ENCODE measurements at regions not wholly inside any gene's neighbourhood (a gene's known extent, or its start where the extent isn't known, plus 50 kb on each side); places are given as distances from the start of the nearest gene placed in this dataset.
"Not testable (repeated sequence)": the region's sequence is repeated elsewhere in the genome, so short reads cannot be mapped to it uniquely, and the experiment has no call there.

- no peak for DNase-seq (ENCODE audit: extremely low read depth in 1 of 11, low read depth in 9 of 11, low spot score in 4 of 11)
Observed at GRCh38 chr6:154623391-154623790, 109.8 kb upstream of the SCAF8 start.

GRCh38 chr6:154624038-154624599 is 109.1 kb upstream of the SCAF8 start:
- no peak for DNase-seq (ENCODE audit: extremely low read depth in 1 of 11, low read depth in 9 of 11, low spot score in 4 of 11)

- DNase-seq (ENCODE audit: extremely low read depth in 1 of 11, low read depth in 9 of 11, low spot score in 4 of 11), result not testable (repeated sequence)
Observed at GRCh38 chr6:154624727-154625126, 108.5 kb upstream of the SCAF8 start.

GRCh38 chr6:154625721-154626120 is 107.5 kb upstream of the SCAF8 start:
- no peak for DNase-seq (ENCODE audit: extremely low read depth in 1 of 11, low read depth in 9 of 11, low spot score in 4 of 11)

GRCh38 chr6:154629127-154629526 is 104.1 kb upstream of the SCAF8 start:
- no peak for DNase-seq (ENCODE audit: extremely low read depth in 1 of 11, low read depth in 9 of 11, low spot score in 4 of 11)

- DNase-seq (ENCODE audit: extremely low read depth in 1 of 11, low read depth in 9 of 11, low spot score in 4 of 11), result no peak
Observed at GRCh38 chr6:154632119-154632518, 101.1 kb upstream of the SCAF8 start.

- no peak for DNase-seq (ENCODE audit: extremely low read depth in 1 of 11, low read depth in 9 of 11, low spot score in 4 of 11)
Observed at GRCh38 chr6:154637392-154637791, 95.8 kb upstream of the SCAF8 start.

GRCh38 chr6:154638369-154638768 is 94.8 kb upstream of the SCAF8 start:
- DNase-seq (ENCODE audit: extremely low read depth in 1 of 11, low read depth in 9 of 11, low spot score in 4 of 11), result no peak

- not testable (repeated sequence) for DNase-seq (ENCODE audit: extremely low read depth in 1 of 11, low read depth in 9 of 11, low spot score in 4 of 11)
Observed at GRCh38 chr6:154639196-154639595, 94.0 kb upstream of the SCAF8 start.

GRCh38 chr6:154648188-154648887 is 84.9 kb upstream of the SCAF8 start:
- DNase-seq (ENCODE audit: extremely low read depth in 1 of 11, low read depth in 9 of 11, low spot score in 4 of 11), result no peak

- DNase-seq (ENCODE audit: extremely low read depth in 1 of 11, low read depth in 9 of 11, low spot score in 4 of 11), result no peak
Observed at GRCh38 chr6:154648888-154649205, 84.4 kb upstream of the SCAF8 start.

- DNase-seq (ENCODE audit: extremely low read depth in 1 of 11, low read depth in 9 of 11, low spot score in 4 of 11), result no peak
Observed at GRCh38 chr6:154649721-154650120, 83.5 kb upstream of the SCAF8 start.

GRCh38 chr6:154650351-154650750 is 82.9 kb upstream of the SCAF8 start:
- no peak for DNase-seq (ENCODE audit: extremely low read depth in 1 of 11, low read depth in 9 of 11, low spot score in 4 of 11)

- DNase-seq (ENCODE audit: extremely low read depth in 1 of 11, low read depth in 9 of 11, low spot score in 4 of 11), result no peak
Observed at GRCh38 chr6:154651656-154652055, 81.6 kb upstream of the SCAF8 start.

- no peak for DNase-seq (ENCODE audit: extremely low read depth in 1 of 11, low read depth in 9 of 11, low spot score in 4 of 11)
Observed at GRCh38 chr6:154653385-154653784, 79.8 kb upstream of the SCAF8 start.

- peak in 1 of 11 donors; percentile 15 for DNase-seq (ENCODE audit: extremely low read depth in 1 of 11, low read depth in 9 of 11, low spot score in 4 of 11)
Observed at GRCh38 chr6:154653853-154654252, 79.4 kb upstream of the SCAF8 start.

- DNase-seq (ENCODE audit: extremely low read depth in 1 of 11, low read depth in 9 of 11, low spot score in 4 of 11), result no peak
Observed at GRCh38 chr6:154656660-154657059, 76.6 kb upstream of the SCAF8 start.

- DNase-seq (ENCODE audit: extremely low read depth in 1 of 11, low read depth in 9 of 11, low spot score in 4 of 11), result no peak
Observed at GRCh38 chr6:154661768-154662167, 71.4 kb upstream of the SCAF8 start.

- no peak for DNase-seq (ENCODE audit: extremely low read depth in 1 of 11, low read depth in 9 of 11, low spot score in 4 of 11)
Observed at GRCh38 chr6:154664287-154664686, 68.9 kb upstream of the SCAF8 start.

- DNase-seq (ENCODE audit: extremely low read depth in 1 of 11, low read depth in 9 of 11, low spot score in 4 of 11), result no peak
Observed at GRCh38 chr6:154668156-154668555, 65.1 kb upstream of the SCAF8 start.

- no peak for DNase-seq (ENCODE audit: extremely low read depth in 1 of 11, low read depth in 9 of 11, low spot score in 4 of 11)
Observed at GRCh38 chr6:154672086-154672485, 61.1 kb upstream of the SCAF8 start.

All from renal cortex interstitium (tissue), 11 donors.